Activated CD4-positive, alpha-beta memory T cell treated with anti-CD3 and anti-CD28 coated beads for 36 hours (primary cell): ENCODE measurements at regions not wholly inside any gene's neighbourhood (a gene's known extent, or its start where the extent isn't known, plus 50 kb on each side); places are given as distances from the start of the nearest gene placed in this dataset.

Source experiments
- CTCF ChIA-PET: fragments of 350-600 bp; sonication (Branson Sonifier 250); formaldehyde crosslinking; loops from one replicate; lab custom pipeline; 2021; ENCODE audit warnings: antibody characterized with exemption, inconsistent platforms; lab: Charles Lee
- POLR2A ChIA-PET: fragments of 350-600 bp; sonication (Branson Sonifier 250); formaldehyde crosslinking; loops from one replicate; lab custom pipeline; 2021; ENCODE audit warnings: antibody characterized with exemption; lab: Charles Lee
- DNase-seq: peaks from one replicate; pipeline ENCODE4 v3.0.0-alpha.2; 2020
- H3K27ac Mint-ChIP-seq: one replicate; pipeline ENCODE4 v1.8.0; 2021; ENCODE audit warnings: mixed read lengths
- H3K27me3 Mint-ChIP-seq: one replicate; pipeline ENCODE4 v1.8.0; 2021; ENCODE audit warnings: mixed read lengths
- H3K36me3 Mint-ChIP-seq: one replicate; pipeline ENCODE4 v1.8.0; 2021; ENCODE audit warnings: mixed read lengths
- H3K4me1 Mint-ChIP-seq: one replicate; pipeline ENCODE4 v1.8.0; 2021; ENCODE audit warnings: low read depth, mixed read lengths
- H3K4me3 Mint-ChIP-seq: one replicate; pipeline ENCODE4 v1.8.0; 2021; ENCODE audit warnings: mild to moderate bottlenecking, mixed read lengths
- H3K9me3 Mint-ChIP-seq: one replicate; pipeline ENCODE4 v1.8.0; 2021; ENCODE audit warnings: mixed read lengths
- intact Hi-C: fragments of 100-400 bp; cut with micrococcal nuclease; formaldehyde crosslinking; loops from one replicate; pipeline ENCODE4 v1.15.1; 2023

DNA sequence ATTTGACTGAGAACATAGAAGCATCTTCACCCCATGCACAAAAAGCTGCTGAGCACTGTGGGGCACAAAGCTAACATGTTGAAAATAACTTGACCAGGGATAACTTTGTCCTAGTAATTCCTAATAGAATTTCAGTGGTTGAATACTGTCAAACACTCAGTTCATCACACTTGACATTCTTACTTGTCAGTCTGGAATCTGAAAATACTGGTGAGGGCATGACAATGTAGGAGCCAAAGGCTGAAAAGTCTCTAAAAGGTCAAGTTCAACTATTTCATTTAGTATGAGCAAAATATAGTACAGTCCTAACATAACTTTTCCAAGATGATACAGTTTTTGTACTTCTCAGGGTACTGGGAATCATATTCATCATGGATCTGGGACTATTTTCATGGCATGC is 504.4 kb upstream of the LMO3 start:
- no peak overlapping the region for H3K4me3 Mint-ChIP-seq
- H3K4me1 Mint-ChIP-seq: no peaks in the 10 kb centered on the region
- no peaks in the 10 kb centered on the region for H3K36me3 Mint-ChIP-seq
- POLR2A ChIA-PET: no interaction called here
- peaks cover 8% of the 10 kb centered on the region for H3K9me3 Mint-ChIP-seq
- no peak overlapping the region for H3K27ac Mint-ChIP-seq
- intact Hi-C loops: no loop called here
- H3K27me3 Mint-ChIP-seq: no peaks in the 10 kb centered on the region
- CTCF ChIA-PET: no interaction called here
- DNase-seq: no peak

DNA sequence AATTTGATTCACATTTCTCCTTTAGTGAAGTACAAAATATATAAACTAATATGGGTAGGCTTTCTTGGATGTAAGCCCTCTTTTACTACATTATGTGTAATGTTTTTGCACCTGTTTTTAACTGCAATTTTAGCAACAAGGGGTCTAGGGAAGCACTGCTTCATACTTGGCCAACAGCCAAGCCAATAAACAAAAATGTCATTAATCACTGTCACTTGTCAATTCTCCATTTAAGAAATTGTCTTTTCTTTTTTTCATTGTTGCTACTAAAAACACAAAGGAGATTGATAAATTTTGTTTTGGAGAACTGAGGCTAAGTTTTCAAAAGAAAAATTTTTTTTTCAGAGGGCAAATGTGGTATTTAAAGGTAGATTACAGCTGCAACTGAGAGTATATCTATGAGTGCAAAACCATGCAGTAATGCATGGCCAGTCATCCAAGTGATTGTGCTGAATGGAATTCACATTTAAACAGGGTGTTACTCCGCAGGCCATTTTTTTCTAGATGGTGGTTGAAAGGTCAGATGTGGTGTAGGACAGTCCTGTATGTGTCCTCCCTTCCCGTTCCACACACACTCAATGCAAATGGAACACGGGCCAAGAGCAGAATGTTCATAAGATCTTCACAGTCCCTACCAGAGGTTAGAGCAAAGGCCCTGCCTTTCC is 503.0 kb upstream of the LMO3 start:
- ChIA-PET POLR2A (no interaction called here), CTCF (no interaction called here)
- Mint-ChIP-seq H3K9me3 (peaks cover 4% of the 10 kb centered on the region), H3K27me3 (no peaks in the 10 kb centered on the region), H3K4me3 (no peak overlapping the region), H3K27ac (no peak overlapping the region), H3K36me3 (no peaks in the 10 kb centered on the region), H3K4me1 (no peaks in the 10 kb centered on the region)
- intact Hi-C loops: no loop called here
- no peak for DNase-seq

DNA sequence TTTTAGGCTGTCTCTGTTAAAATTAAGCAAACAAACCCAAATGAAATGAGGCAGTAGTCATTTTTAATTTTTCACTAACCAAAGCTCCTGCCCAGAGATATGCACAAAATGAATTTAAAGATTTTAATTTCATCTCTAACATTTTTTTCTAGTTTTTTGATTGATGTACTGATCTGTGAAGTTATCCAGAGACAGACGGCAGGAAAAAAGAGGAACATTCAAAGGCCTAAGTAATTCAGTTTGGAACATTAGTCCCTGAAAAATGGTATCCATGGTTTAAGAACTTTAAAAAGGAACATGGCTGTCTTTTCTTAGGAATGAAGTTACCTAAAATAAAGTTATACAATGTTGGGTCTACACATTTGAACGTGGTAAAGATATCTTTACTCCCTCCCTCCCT is 498.8 kb upstream of the LMO3 start:
- DNase-seq: no peak
- Mint-ChIP-seq H3K4me3 (no peak overlapping the region), H3K4me1 (no peaks in the 10 kb centered on the region), H3K36me3 (no peaks in the 10 kb centered on the region), H3K27me3 (no peaks in the 10 kb centered on the region), H3K9me3 (peaks cover 15% of the 10 kb centered on the region), H3K27ac (no peak overlapping the region)
- CTCF ChIA-PET: no interaction called here
- POLR2A ChIA-PET: no interaction called here
- intact Hi-C loops: no loop called here

DNA sequence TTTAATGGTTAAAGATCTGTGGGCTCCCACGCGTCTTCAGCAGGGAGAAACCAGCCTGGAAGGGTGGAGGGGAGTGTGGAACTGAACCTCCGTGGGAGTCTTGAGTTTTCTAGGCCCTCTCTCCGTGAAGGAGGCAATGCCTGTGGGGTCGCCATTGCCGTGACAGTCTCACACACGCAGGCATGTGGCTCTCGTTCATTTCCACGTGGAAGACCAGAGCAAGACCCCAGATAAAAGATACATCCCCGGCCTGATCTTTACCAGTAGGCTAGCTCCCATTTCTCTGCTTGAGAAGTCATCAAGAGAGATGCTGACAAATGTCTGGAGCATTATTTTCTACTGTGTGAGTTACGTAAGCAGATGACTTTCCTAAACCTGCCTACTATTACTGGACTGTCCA is 491.7 kb upstream of the LMO3 start:
- H3K4me3 Mint-ChIP-seq: no peak overlapping the region
- H3K4me1 Mint-ChIP-seq: no peaks in the 10 kb centered on the region
- no peak for DNase-seq
- intact Hi-C loops: no loop called here
- no peaks in the 10 kb centered on the region for H3K36me3 Mint-ChIP-seq
- no peaks in the 10 kb centered on the region for H3K27me3 Mint-ChIP-seq
- H3K27ac Mint-ChIP-seq: no peak overlapping the region
- POLR2A ChIA-PET: no interaction called here
- CTCF ChIA-PET: no interaction called here
- peaks cover 28% of the 10 kb centered on the region for H3K9me3 Mint-ChIP-seq

- H3K27ac Mint-ChIP-seq: no peak overlapping the region
- ChIA-PET CTCF (no interaction called here), POLR2A (interaction anchor here (0.7 kb wide), 1 partner anchor 132 kb away, joined by 4 read pairs; no protein-coding TSS in a partner anchor)
- intact Hi-C loops: no loop called here
- H3K36me3 Mint-ChIP-seq: no peaks in the 10 kb centered on the region
- no peaks in the 10 kb centered on the region for H3K27me3 Mint-ChIP-seq
- no peak overlapping the region for H3K4me3 Mint-ChIP-seq
- DNase-seq: no peak
- H3K9me3 Mint-ChIP-seq: peaks cover 31% of the 10 kb centered on the region
- H3K4me1 Mint-ChIP-seq: no peaks in the 10 kb centered on the region
Measured at GRCh38 chr12:17084831-17085230, 478.9 kb upstream of the LMO3 start.

- Mint-ChIP-seq H3K27ac (no peak overlapping the region), H3K4me1 (no peaks in the 10 kb centered on the region), H3K27me3 (no peaks in the 10 kb centered on the region), H3K4me3 (no peak overlapping the region), H3K36me3 (no peaks in the 10 kb centered on the region), H3K9me3 (peaks cover 22% of the 10 kb centered on the region)
- CTCF ChIA-PET: no interaction called here
- POLR2A ChIA-PET: no interaction called here
- no peak for DNase-seq
- intact Hi-C loops: no loop called here
Measured at GRCh38 chr12:17079251-17079909, 473.4 kb upstream of the LMO3 start.

DNA sequence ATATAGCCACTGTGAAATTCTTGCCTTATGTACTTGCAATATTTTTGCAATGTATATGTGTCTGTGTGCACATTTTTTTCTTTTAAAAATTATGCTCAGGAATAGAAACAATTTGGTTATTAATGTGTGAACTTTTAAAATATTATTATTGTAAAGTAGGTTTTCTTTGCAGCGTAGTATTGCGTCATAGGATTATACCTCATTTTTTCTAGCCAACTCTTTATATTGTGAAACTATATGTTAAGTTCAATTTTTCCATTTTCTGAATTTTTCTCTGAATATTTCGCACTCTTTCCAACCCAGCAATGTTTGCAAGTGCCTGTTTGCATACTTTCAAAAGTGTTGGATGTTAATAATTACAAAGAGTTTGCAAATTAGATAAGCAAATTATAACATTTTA is 471.6 kb upstream of the LMO3 start:
- POLR2A ChIA-PET: no interaction called here
- no peak overlapping the region for H3K4me3 Mint-ChIP-seq
- CTCF ChIA-PET: no interaction called here
- H3K27me3 Mint-ChIP-seq: no peaks in the 10 kb centered on the region
- no peak overlapping the region for H3K27ac Mint-ChIP-seq
- no peaks in the 10 kb centered on the region for H3K4me1 Mint-ChIP-seq
- no peaks in the 10 kb centered on the region for H3K36me3 Mint-ChIP-seq
- no peak for DNase-seq
- peaks cover 27% of the 10 kb centered on the region for H3K9me3 Mint-ChIP-seq
- intact Hi-C loops: no loop called here

DNA sequence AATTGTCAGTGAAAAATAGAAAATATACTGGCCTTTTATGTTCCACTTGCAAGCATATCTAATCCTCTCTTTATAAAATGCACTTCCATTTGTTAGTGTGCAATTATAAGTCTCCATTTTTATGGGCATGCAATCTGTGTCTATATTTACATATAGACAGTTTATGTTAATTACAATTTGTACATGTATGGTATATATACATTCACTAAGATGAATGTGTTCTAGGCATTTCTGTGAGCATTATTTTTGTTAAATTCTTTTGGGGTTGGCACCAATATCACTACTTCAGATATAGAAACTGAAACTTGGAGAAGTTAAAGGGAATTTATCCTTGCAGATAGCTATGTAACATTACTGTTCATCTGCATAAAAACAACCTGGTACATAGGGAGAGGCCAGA is 470.8 kb upstream of the LMO3 start:
- ChIA-PET POLR2A (interaction anchor here (0.7 kb wide), 1 partner anchor 19 kb away, joined by 3 read pairs; no protein-coding TSS in a partner anchor), CTCF (no interaction called here)
- no peak for DNase-seq
- Mint-ChIP-seq H3K27me3 (no peaks in the 10 kb centered on the region), H3K36me3 (no peaks in the 10 kb centered on the region), H3K9me3 (peaks cover 22% of the 10 kb centered on the region), H3K4me3 (no peak overlapping the region), H3K4me1 (no peaks in the 10 kb centered on the region), H3K27ac (no peak overlapping the region)
- intact Hi-C loops: no loop called here

GRCh38 chr12:17076028-17076744 is 470.2 kb upstream of the LMO3 start:
- H3K27ac Mint-ChIP-seq: no peak overlapping the region
- H3K36me3 Mint-ChIP-seq: no peaks in the 10 kb centered on the region
- peaks cover 19% of the 10 kb centered on the region for H3K9me3 Mint-ChIP-seq
- no peak for DNase-seq
- POLR2A ChIA-PET: interaction anchor here (0.7 kb wide), 1 partner anchor 20 kb away, joined by 3 read pairs; no protein-coding TSS in a partner anchor
- no peaks in the 10 kb centered on the region for H3K27me3 Mint-ChIP-seq
- no peak overlapping the region for H3K4me3 Mint-ChIP-seq
- CTCF ChIA-PET: no interaction called here
- intact Hi-C loops: no loop called here
- H3K4me1 Mint-ChIP-seq: no peaks in the 10 kb centered on the region

DNA sequence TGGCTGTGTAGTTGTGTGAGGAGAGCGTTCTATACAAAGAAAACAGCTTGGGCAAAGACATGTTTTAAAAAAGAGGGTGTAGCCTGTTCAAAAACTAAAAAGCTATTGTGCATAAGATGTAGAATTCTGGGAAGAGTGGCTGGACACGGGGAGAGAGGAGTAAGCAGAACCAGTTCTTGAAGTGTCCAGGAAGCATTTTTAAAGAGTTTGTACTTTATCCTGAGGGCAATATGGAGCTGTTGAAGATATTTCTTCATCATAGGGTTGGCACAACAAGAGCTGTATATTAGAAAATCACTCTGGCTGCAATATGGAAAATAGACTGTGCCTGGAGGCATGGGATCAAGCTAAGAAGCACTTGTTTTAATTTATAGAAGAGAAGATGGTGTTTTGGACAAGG is 458.9 kb upstream of the LMO3 start:
- intact Hi-C loops: no loop called here
- no peaks in the 10 kb centered on the region for H3K27me3 Mint-ChIP-seq
- POLR2A ChIA-PET: no interaction called here
- no peaks in the 10 kb centered on the region for H3K4me1 Mint-ChIP-seq
- H3K27ac Mint-ChIP-seq: no peak overlapping the region
- DNase-seq: no peak
- H3K4me3 Mint-ChIP-seq: no peak overlapping the region
- no peaks in the 10 kb centered on the region for H3K36me3 Mint-ChIP-seq
- peaks cover 19% of the 10 kb centered on the region for H3K9me3 Mint-ChIP-seq
- CTCF ChIA-PET: no interaction called here

DNA sequence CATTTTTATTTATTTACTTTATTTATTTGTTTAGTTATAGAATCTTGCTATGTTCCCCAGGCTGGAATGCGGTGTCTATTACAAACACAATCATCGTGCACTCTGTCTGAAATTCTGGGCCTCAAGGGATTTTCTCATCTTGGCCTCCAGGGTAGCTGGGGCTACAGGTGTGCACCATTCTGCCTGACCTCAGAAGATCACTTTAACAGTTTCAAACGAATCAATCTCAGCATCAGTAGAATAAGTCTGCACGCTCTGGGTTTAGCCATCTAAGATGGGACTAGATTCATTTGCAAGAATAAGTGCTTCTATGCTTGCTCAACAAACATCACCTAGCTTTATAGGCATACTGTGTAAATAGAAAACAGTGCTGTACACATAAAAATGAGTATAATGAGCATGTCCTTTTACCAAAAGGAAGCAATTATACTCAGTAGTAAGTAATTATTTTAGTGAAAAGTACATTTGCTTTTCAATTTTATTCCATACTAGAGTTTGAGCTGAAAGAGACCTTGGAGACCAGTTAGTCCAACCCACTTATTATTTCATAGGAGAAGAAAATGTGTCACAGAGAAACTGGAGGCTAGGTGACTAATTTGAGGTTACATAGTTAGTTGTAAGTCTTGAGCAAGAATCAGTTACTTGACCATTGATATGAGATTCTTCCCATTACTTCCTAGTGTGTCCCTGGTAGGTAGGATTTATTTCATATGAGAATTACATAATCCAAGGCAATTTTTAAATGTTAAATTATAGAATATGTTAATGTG is 456.5 kb upstream of the LMO3 start:
- Mint-ChIP-seq H3K27me3 (no peaks in the 10 kb centered on the region), H3K9me3 (peaks cover 22% of the 10 kb centered on the region), H3K27ac (no peak overlapping the region), H3K4me3 (no peak overlapping the region), H3K36me3 (no peaks in the 10 kb centered on the region), H3K4me1 (no peaks in the 10 kb centered on the region)
- ChIA-PET POLR2A (no interaction called here), CTCF (no interaction called here)
- DNase-seq: no peak
- intact Hi-C loops: no loop called here

DNA sequence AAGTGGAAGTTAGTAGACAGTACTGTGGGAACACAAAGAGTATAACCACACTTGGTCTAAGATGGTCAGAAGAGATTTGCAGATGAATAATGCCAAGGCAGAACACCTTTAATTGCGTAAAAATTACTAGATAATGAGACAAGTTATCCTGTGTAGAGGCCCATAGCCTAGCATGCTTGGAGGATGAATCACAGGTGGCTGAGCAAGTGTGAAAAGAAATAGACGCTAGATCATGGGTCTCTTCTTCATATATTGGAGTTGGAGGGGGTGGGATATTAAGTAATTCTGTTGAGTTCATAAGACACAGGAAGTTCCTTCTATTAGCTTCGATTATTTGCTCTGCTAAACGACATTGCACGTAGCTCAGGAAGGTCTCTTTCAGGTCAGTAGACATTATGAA is 454.3 kb upstream of the LMO3 start:
- Mint-ChIP-seq H3K9me3 (peaks cover 24% of the 10 kb centered on the region), H3K27ac (no peak overlapping the region), H3K36me3 (no peaks in the 10 kb centered on the region), H3K4me1 (no peaks in the 10 kb centered on the region), H3K27me3 (no peaks in the 10 kb centered on the region), H3K4me3 (no peak overlapping the region)
- intact Hi-C loops: no loop called here
- POLR2A ChIA-PET: no interaction called here
- CTCF ChIA-PET: no interaction called here
- no peak for DNase-seq
